HG03103 (cell line): ENCODE measurements at regions not wholly inside any gene's neighbourhood (a gene's known extent, or its start where the extent isn't known, plus 50 kb on each side); places are given as distances from the start of the nearest gene placed in this dataset.
"Not testable (repeated sequence)": the region's sequence is repeated elsewhere in the genome, so short reads cannot be mapped to it uniquely, and the experiment has no call there.

Source experiments
- ATAC-seq: cut with Tn5 transposase; IDR thresholded peaks from one replicate; pipeline ENCODE4 v1.9.1; 2021; ENCODE audit warnings: low read depth; ENCODE audit not compliant: unreplicated experiment

- ATAC-seq: no peak
Observed at GRCh38 chr2:217000406-217000805, 140.5 kb upstream of the TNP1 start.

GRCh38 chr2:216996279-216996845 lies 136.5 kb upstream of the TNP1 start:
- no peak for ATAC-seq

GRCh38 chr2:216994353-216994854 lies 134.5 kb upstream of the TNP1 start:
- ATAC-seq: no peak

- no peak for ATAC-seq
Observed at GRCh38 chr2:216992056-216992675, 132.3 kb upstream of the TNP1 start.

- no peak for ATAC-seq
Observed at GRCh38 chr2:216991563-216991962, 131.7 kb upstream of the TNP1 start.

GRCh38 chr2:216989340-216990129 lies 129.7 kb upstream of the TNP1 start:
- ATAC-seq: no peak

GRCh38 chr2:216987252-216987821 lies 127.5 kb upstream of the TNP1 start:
- ATAC-seq: no peak

GRCh38 chr2:216985658-216986141 lies 125.8 kb upstream of the TNP1 start:
- no peak for ATAC-seq

- ATAC-seq: no peak
Observed at GRCh38 chr2:216984937-216985336, 125.1 kb upstream of the TNP1 start.

- ATAC-seq: not testable (repeated sequence)
Observed at GRCh38 chr2:216981951-216982350, 122.1 kb upstream of the TNP1 start.

GRCh38 chr2:216980510-216980909 lies 120.6 kb upstream of the TNP1 start:
- ATAC-seq: not testable (repeated sequence)

- no peak for ATAC-seq
Observed at GRCh38 chr2:216974321-216975302, 114.7 kb upstream of the TNP1 start.

- ATAC-seq: no peak
Observed at GRCh38 chr2:216971593-216971992, 111.7 kb upstream of the TNP1 start.

- no peak for ATAC-seq
Observed at GRCh38 chr2:216970359-216970915, 110.6 kb upstream of the TNP1 start.

- no peak for ATAC-seq
Observed at GRCh38 chr2:216967889-216968288, 108.0 kb upstream of the TNP1 start.

- ATAC-seq: no peak
Observed at GRCh38 chr2:216960671-216961268, 100.9 kb upstream of the TNP1 start.

GRCh38 chr2:216959433-216959832 lies 99.6 kb upstream of the TNP1 start:
- no peak for ATAC-seq

GRCh38 chr2:216956820-216957493 lies 97.1 kb upstream of the TNP1 start:
- ATAC-seq: no peak

GRCh38 chr2:216951171-216951570 lies 91.3 kb upstream of the TNP1 start:
- ATAC-seq: no peak
